GM12891 (cell line): ENCODE measurements at regions not wholly inside any gene's neighbourhood (a gene's known extent, or its start where the extent isn't known, plus 50 kb on each side); places are given as distances from the start of the nearest gene placed in this dataset.

Experiments
- POLR2A ChIP-seq: IDR thresholded peaks from 2 replicates; pipeline ENCODE4 v1.6.1; 2011; ENCODE audit warnings: low read depth, low read length, control low read depth
- SPI1 ChIP-seq: IDR thresholded peaks from 2 replicates; pipeline ENCODE4 v1.6.1; 2011; ENCODE audit warnings: low read depth, low read length, control low read depth
- TAF1 ChIP-seq: IDR thresholded peaks from 2 replicates; pipeline ENCODE4 v1.6.1; 2011; ENCODE audit warnings: low read depth, low read length, control low read depth

- TF ChIP-seq POLR2A (no peak), TAF1 (no peak), SPI1 (no peak)
Measured at GRCh38 chr18:30248056-30248455, 794.5 kb downstream of the DSC3 start.
